DOHH2 (cell line): ENCODE measurements at regions not wholly inside any gene's neighbourhood (a gene's known extent, or its start where the extent isn't known, plus 50 kb on each side); places are given as distances from the start of the nearest gene placed in this dataset.
A peak's percentile ranks its signal among the peaks of the same experiment; 100 is the strongest.
"Not testable (repeated sequence)": the region's sequence is repeated elsewhere in the genome, so short reads cannot be mapped to it uniquely, and the experiment has no call there.

ENCODE experiments used
- H3F3A ChIP-seq: fragments of 200-600 bp; sonication (generic), shearing (Covaris generic); 2 replicates; pipeline ENCODE4 v1.6.0; 2016; ENCODE audit warnings: antibody characterized with exemption, mild to moderate bottlenecking; ENCODE audit not compliant: control insufficient read depth, insufficient read depth
- H3K27ac ChIP-seq: fragments of 200-600 bp; sonication (generic); 2 replicates; pipeline ENCODE4 v1.5.1; 2014; ENCODE audit warnings: low read depth, mild to moderate bottlenecking, low read length, moderate library complexity
- H3K27me3 ChIP-seq: fragments of 200-600 bp; sonication (generic); 2 replicates; pipeline ENCODE4 v1.6.1; 2014; ENCODE audit warnings: mild to moderate bottlenecking, low read length, mixed read lengths; ENCODE audit not compliant: control insufficient read depth
- H3K36me3 ChIP-seq: fragments of 200-600 bp; sonication (generic); 2 replicates; pipeline ENCODE4 v1.6.1; 2014; ENCODE audit warnings: mild to moderate bottlenecking, low read length, moderate library complexity, mixed read lengths; ENCODE audit not compliant: control insufficient read depth
- H3K4me1 ChIP-seq: fragments of 200-600 bp; sonication (generic); 2 replicates; pipeline ENCODE4 v1.6.1; 2014; ENCODE audit warnings: mild to moderate bottlenecking, low read length, mixed read lengths; ENCODE audit not compliant: control insufficient read depth
- H3K4me2 ChIP-seq: fragments of 200-600 bp; sonication (generic); 2 replicates; pipeline ENCODE4 v1.6.0; 2014; ENCODE audit warnings: mild to moderate bottlenecking, low read length, moderate library complexity
- H3K4me3 ChIP-seq: fragments of 200-600 bp; sonication (generic); 2 replicates; pipeline ENCODE4 v1.5.1; 2014; ENCODE audit warnings: mild to moderate bottlenecking, low read length, mixed read lengths
- H3K79me2 ChIP-seq: fragments of 200-600 bp; sonication (generic); 2 replicates; pipeline ENCODE4 v1.6.1; 2014; ENCODE audit warnings: mild to moderate bottlenecking, low read length, mixed read lengths; ENCODE audit not compliant: control insufficient read depth
- H3K9me2 ChIP-seq: fragments of 200-600 bp; sonication (generic); replicated peaks from 2 replicates; pipeline ENCODE4 v1.6.1; 2014; ENCODE audit warnings: mild to moderate bottlenecking, low read length, mixed read lengths; ENCODE audit not compliant: control insufficient read depth
- H3K9me3 ChIP-seq: fragments of 200-600 bp; sonication (generic); 2 replicates; pipeline ENCODE4 v1.6.1; 2014; ENCODE audit warnings: antibody characterized with exemption, low read length, mixed read lengths; ENCODE audit not compliant: control insufficient read depth, insufficient read depth
- H4K20me1 ChIP-seq: fragments of 200-600 bp; sonication (generic); 2 replicates; pipeline ENCODE4 v1.6.0; 2014; ENCODE audit warnings: low read depth, mild to moderate bottlenecking, antibody characterized with exemption, low read length, moderate library complexity; ENCODE audit not compliant: control insufficient read depth, insufficient read depth
- EZH2phosphoT487 ChIP-seq: fragments of 200-600 bp; sonication (generic); IDR thresholded peaks from 2 replicates; pipeline ENCODE4 v1.6.1; 2017; ENCODE audit warnings: borderline replicate concordance, mild to moderate bottlenecking, antibody characterized with exemption, low read length, moderate library complexity, mixed read lengths
- TF ChIP-seq, protein P1 (sequence below): fragments of 200-600 bp; sonication (generic); IDR thresholded peaks from one replicate; pipeline ENCODE4 v1.5.1; 2014; ENCODE audit warnings: antibody characterized with exemption, mild to moderate bottlenecking, low read depth, low read length; ENCODE audit not compliant: poor library complexity, severe bottlenecking

DNA sequence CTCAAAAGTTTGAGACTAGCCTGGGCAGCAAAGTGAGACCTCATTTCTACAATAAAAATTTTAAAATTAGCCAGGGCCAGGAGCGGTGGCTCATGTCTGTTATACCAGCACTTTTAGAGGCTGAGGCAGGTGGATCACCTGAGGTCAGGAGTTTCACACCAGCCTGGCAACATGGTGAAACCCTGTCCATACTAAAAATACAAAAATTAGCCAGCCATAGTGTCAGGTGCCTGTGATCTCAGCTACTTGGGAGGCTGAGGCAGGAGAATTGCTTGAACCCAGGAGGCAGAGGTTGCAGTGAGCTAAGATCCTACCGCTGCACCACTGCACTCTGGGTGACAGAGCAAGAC lies 85.1 kb upstream of the MAP4 start:
- H3K27ac ChIP-seq, H3K4me1 ChIP-seq, H3K4me2 ChIP-seq, H3K9me3 ChIP-seq, H3K36me3 ChIP-seq, H4K20me1 ChIP-seq, H3K27me3 ChIP-seq, H3K79me2 ChIP-seq, H3K9me2 ChIP-seq, H3K4me3 ChIP-seq, H3F3A ChIP-seq: not testable (repeated sequence)

DNA sequence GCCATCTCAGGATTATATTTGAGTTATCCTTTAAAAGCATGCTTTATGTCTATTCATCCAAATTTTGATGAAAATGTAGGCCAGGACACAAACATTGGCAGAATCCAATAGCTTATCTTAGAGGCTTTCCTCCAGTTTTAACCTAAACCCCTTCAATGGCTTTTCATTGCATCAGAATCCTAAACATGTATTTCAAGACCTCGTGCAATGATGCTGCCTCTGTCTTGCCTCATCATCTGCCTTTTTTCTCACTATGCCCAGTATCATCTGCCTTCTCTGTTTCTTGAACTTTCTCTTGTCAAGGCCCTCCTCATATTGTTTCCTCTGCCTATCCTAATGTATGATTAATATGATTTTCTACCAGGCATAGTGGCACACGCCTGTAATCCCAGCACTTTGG lies 76.1 kb upstream of the MAP4 start:
- peaks cover 14% of the 10 kb centered on the region for H3K79me2 ChIP-seq
- H3K9me2 ChIP-seq, result no peaks in the 10 kb centered on the region
- no peaks in the 10 kb centered on the region for H3K9me3 ChIP-seq
- no peak overlapping the region for H3K27ac ChIP-seq
- H3K4me3 ChIP-seq, result no peak overlapping the region
- H3K36me3 ChIP-seq, result no peaks in the 10 kb centered on the region
- no peak for TF ChIP-seq EZH2phosphoT487
- TF ChIP-seq, protein P1, sequence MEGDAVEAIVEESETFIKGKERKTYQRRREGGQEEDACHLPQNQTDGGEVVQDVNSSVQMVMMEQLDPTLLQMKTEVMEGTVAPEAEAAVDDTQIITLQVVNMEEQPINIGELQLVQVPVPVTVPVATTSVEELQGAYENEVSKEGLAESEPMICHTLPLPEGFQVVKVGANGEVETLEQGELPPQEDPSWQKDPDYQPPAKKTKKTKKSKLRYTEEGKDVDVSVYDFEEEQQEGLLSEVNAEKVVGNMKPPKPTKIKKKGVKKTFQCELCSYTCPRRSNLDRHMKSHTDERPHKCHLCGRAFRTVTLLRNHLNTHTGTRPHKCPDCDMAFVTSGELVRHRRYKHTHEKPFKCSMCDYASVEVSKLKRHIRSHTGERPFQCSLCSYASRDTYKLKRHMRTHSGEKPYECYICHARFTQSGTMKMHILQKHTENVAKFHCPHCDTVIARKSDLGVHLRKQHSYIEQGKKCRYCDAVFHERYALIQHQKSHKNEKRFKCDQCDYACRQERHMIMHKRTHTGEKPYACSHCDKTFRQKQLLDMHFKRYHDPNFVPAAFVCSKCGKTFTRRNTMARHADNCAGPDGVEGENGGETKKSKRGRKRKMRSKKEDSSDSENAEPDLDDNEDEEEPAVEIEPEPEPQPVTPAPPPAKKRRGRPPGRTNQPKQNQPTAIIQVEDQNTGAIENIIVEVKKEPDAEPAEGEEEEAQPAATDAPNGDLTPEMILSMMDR, result no peak
- no peak overlapping the region for H3K4me2 ChIP-seq
- no peaks in the 10 kb centered on the region for H3F3A ChIP-seq
- no peaks in the 10 kb centered on the region for H4K20me1 ChIP-seq
- H3K4me1 ChIP-seq, result peaks cover 14% of the 10 kb centered on the region
- H3K27me3 ChIP-seq, result no peaks in the 10 kb centered on the region

DNA sequence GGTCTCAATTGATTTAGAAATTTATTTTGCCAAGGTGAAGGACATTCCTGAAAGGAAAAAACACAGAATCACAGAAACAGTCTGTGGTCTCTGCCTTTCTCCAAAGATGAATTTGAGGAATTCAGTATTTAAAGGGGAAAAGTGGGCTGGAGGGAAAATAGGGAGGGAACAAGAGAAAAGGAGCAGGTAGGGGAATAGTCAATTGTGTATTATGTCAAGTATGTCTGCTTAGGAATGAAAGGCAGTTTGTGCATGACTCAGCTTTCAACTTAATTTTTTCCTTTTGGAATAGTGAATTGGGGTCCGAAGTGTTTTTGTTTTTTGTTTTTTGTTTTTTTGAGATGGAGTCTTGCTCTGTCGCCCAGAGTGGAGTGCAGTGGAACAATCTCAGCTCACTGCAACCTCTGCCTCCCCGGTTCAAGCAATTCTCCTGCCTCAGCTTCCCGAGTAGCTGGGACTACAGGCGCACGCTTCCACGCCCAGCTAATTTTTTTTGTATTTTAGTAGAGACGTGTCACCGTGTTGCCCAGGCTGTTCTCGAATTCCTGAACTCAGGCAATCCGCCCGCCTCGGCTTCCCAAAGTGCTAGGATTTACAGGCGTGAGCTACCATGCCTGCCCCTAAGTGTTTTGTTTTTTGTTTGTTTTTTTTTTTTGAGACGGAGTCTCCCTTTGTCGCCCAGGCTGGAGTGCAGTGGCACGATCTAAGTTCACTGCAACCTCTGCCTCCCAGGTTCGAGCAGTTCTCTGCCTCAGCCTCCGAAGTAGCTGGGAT lies 74.1 kb upstream of the MAP4 start:
- H3K36me3 ChIP-seq, result peaks cover 5% of the 10 kb centered on the region; the same call in 1 of the 2 replicates
- H3K79me2 ChIP-seq, result peaks cover 31% of the 10 kb centered on the region
- H3F3A ChIP-seq, result peaks cover 6% of the 10 kb centered on the region; the same call in 1 of the 2 replicates
- H3K4me1 ChIP-seq, result peaks cover 21% of the 10 kb centered on the region
- peak overlapping the region; percentile 69 for H3K4me2 ChIP-seq
- H3K9me3 ChIP-seq, result no peaks in the 10 kb centered on the region
- no peaks in the 10 kb centered on the region for H3K27me3 ChIP-seq
- peaks cover 5% of the 10 kb centered on the region; the same call in 1 of the 2 replicates for H4K20me1 ChIP-seq
- H3K9me2 ChIP-seq, result no peaks in the 10 kb centered on the region
- H3K4me3 ChIP-seq, result peak overlapping the region; percentile 79
- no peak overlapping the region for H3K27ac ChIP-seq
- TF ChIP-seq EZH2phosphoT487, result no peak
- TF ChIP-seq, protein P1, result no peak

DNA sequence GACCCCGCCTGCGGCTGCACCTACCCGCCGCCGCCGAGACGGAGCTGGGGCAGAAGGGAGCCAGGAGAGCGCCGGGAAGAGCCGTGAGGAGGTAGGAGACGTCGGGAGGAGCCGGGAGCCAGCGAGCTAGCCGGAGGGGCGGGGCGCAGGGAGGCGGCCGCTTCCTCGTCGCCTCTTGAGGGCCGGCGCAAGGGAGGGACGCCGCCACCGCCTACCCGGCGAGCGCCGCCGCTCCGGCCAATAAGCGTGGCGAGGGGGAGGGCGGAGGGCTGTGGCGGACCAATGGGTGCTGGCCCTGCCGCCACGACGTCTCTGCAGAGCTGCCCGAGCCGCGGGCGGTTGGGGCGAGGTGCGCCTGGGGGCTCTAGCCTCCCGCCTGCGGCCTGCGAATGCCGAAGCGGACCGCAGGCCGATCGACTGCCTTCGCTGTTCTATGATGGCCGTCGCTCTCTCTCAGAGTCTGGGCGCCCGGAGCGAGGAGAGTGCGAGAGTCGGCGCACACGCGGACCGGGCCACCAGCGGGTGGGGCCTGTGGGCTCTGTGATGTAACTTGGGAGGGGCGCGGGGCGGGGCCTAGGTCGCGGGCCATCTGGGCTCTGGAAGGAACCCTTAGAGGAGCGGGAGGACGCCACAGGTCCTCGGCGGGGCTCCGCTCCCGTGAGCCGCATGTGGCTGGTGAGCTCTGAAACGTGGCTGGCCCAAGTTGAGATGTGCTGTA lies 72.7 kb upstream of the MAP4 start:
- H3K27ac ChIP-seq, result peak overlapping the region; percentile 80
- peaks cover 8% of the 10 kb centered on the region; the same call in 1 of the 2 replicates for H4K20me1 ChIP-seq
- peaks cover 8% of the 10 kb centered on the region; the same call in 1 of the 2 replicates for H3F3A ChIP-seq
- TF ChIP-seq, protein P1, result no peak
- no peak for TF ChIP-seq EZH2phosphoT487
- H3K9me3 ChIP-seq, result no peaks in the 10 kb centered on the region
- H3K4me1 ChIP-seq, result peaks cover 21% of the 10 kb centered on the region
- peaks cover 13% of the 10 kb centered on the region for H3K36me3 ChIP-seq
- no peaks in the 10 kb centered on the region for H3K27me3 ChIP-seq
- H3K79me2 ChIP-seq, result peaks cover 46% of the 10 kb centered on the region
- peak overlapping the region; percentile 78 for H3K4me2 ChIP-seq
- peak overlapping the region; percentile 79 for H3K4me3 ChIP-seq
- H3K9me2 ChIP-seq, result no peaks in the 10 kb centered on the region
